Activated CD8-positive, alpha-beta memory T cell treated with anti-CD3 and anti-CD28 coated beads, Interleukin-2, amount 10 ng/mL, durations not matched to agents 7 days and 5 days (primary cell): ENCODE measurements at regions not wholly inside any gene's neighbourhood (a gene's known extent, or its start where the extent isn't known, plus 50 kb on each side); places are given as distances from the start of the nearest gene placed in this dataset.
"Not testable (repeated sequence)": the region's sequence is repeated elsewhere in the genome, so short reads cannot be mapped to it uniquely, and the experiment has no call there.

Source experiments
- ATAC-seq: fragments of 150-1000 bp; cut with Tn5 transposase; one replicate; pipeline ENCODE4 v1.10.0; 2021; ENCODE audit warnings: moderate library complexity
- CTCF ChIA-PET: fragments of 350-600 bp; sonication (Branson Sonifier 250); formaldehyde crosslinking; loops from one replicate; lab custom pipeline; 2021; ENCODE audit warnings: antibody characterized with exemption; lab: Charles Lee
- DNase-seq: peaks from one replicate; pipeline ENCODE4 v3.0.0-alpha.2; 2020
- H3K27ac Mint-ChIP-seq: one replicate; pipeline ENCODE4 v1.8.0; 2021; ENCODE audit warnings: mild to moderate bottlenecking, mixed read lengths
- H3K27me3 Mint-ChIP-seq: one replicate; pipeline ENCODE4 v1.8.0; 2021; ENCODE audit warnings: mixed read lengths
- H3K36me3 Mint-ChIP-seq: one replicate; pipeline ENCODE4 v1.8.0; 2021; ENCODE audit warnings: mild to moderate bottlenecking, mixed read lengths
- H3K4me1 Mint-ChIP-seq: one replicate; pipeline ENCODE4 v1.8.0; 2021; ENCODE audit warnings: mixed read lengths
- H3K4me3 Mint-ChIP-seq: one replicate; pipeline ENCODE4 v1.8.0; 2021; ENCODE audit warnings: mild to moderate bottlenecking, moderate library complexity, mixed read lengths
- H3K9me3 Mint-ChIP-seq: one replicate; pipeline ENCODE4 v1.8.0; 2022; ENCODE audit warnings: low read depth, mixed read lengths

DNA sequence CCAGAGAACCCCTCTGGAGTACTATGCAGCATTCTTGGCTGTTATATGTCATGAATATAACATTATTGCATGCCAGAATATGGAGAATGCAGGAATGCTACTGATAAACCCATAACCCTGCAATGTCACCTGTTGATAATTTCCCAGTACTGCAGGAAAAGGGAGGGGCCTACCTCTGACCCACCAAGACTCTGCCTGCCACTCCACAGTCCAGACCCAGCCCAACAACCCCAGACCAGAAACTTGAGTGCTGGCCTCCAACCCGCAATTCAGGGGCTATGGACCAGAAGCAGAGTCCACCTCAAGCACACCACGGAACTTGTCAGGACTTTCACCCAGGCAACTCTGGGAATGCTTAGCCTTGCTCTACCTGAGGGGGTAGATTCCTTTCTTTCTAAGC lies 92.9 kb upstream of the WDR44 start:
- no peak overlapping the region for H3K27ac Mint-ChIP-seq
- H3K36me3 Mint-ChIP-seq: no peaks in the 10 kb centered on the region
- ATAC-seq (no peak), DNase-seq (no peak)
- H3K4me3 Mint-ChIP-seq: no peak overlapping the region
- no peaks in the 10 kb centered on the region for H3K27me3 Mint-ChIP-seq
- H3K4me1 Mint-ChIP-seq: no peaks in the 10 kb centered on the region
- no peaks in the 10 kb centered on the region for H3K9me3 Mint-ChIP-seq
- CTCF ChIA-PET: no interaction called here

- ATAC-seq (no peak), DNase-seq (peak; percentile 50)
- no peaks in the 10 kb centered on the region for H3K9me3 Mint-ChIP-seq
- CTCF ChIA-PET: interaction anchor here (0.9 kb wide), 1 partner anchor 569 kb away, joined by 3 read pairs; no protein-coding TSS in a partner anchor
- peaks cover 4% of the 10 kb centered on the region for H3K4me1 Mint-ChIP-seq
- H3K27ac Mint-ChIP-seq: no peak overlapping the region
- H3K27me3 Mint-ChIP-seq: peaks cover 4% of the 10 kb centered on the region
- no peaks in the 10 kb centered on the region for H3K36me3 Mint-ChIP-seq
- H3K4me3 Mint-ChIP-seq: no peak overlapping the region
Observed at GRCh38 chrX:118254611-118255010, 91.3 kb upstream of the WDR44 start.

DNA sequence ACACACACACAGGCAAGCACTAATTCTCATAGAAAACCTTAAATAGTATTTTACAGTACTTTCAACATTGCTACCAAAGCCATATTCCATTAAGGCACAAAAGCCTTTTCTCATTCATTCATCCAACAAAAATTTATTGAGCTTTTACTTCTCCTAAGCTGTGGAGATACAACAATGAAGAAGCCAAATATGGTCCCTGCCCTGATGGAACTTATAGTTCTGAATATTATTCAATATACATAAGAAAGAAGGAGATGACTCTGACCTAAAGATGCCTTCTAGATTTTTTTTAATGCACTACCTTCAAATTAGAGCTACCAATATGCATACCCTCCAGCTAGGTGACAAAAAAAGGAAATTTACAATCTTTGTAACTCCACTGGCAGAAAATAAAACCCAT lies 90.0 kb upstream of the WDR44 start:
- no peak for ATAC-seq
- DNase-seq: no peak
- Mint-ChIP-seq H3K4me3 (no peak overlapping the region), H3K36me3 (no peaks in the 10 kb centered on the region), H3K27me3 (peaks cover 4% of the 10 kb centered on the region), H3K27ac (no peak overlapping the region), H3K9me3 (no peaks in the 10 kb centered on the region), H3K4me1 (peaks cover 5% of the 10 kb centered on the region)
- CTCF ChIA-PET: interaction anchor here (0.6 kb wide), 1 partner anchor 14 kb away, joined by 3 read pairs; no protein-coding TSS in a partner anchor

DNA sequence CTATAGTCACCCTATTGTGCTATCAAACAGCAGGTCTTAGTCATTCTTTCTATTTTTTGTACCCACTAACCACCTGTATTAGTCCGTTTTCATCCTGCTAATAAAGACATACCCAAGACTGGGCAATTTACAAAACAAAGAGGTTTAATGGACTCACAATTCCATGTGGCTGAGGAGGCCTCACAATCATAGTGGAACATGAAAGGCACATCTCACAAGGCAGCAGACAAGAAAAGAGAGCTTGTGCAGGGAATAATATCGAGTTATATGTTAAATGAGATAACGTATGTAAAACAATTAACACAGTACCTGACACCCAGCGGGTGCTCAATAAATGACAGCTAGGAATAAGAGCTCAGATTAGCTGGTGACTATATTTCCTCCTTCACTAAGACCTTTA lies 88.1 kb upstream of the WDR44 start:
- CTCF ChIA-PET: no interaction called here
- no peak overlapping the region for H3K27ac Mint-ChIP-seq
- H3K36me3 Mint-ChIP-seq: no peaks in the 10 kb centered on the region
- DNase-seq (no peak), ATAC-seq (no peak)
- no peak overlapping the region for H3K4me3 Mint-ChIP-seq
- H3K9me3 Mint-ChIP-seq: no peaks in the 10 kb centered on the region
- peaks cover 5% of the 10 kb centered on the region for H3K27me3 Mint-ChIP-seq
- H3K4me1 Mint-ChIP-seq: peaks cover 5% of the 10 kb centered on the region

DNA sequence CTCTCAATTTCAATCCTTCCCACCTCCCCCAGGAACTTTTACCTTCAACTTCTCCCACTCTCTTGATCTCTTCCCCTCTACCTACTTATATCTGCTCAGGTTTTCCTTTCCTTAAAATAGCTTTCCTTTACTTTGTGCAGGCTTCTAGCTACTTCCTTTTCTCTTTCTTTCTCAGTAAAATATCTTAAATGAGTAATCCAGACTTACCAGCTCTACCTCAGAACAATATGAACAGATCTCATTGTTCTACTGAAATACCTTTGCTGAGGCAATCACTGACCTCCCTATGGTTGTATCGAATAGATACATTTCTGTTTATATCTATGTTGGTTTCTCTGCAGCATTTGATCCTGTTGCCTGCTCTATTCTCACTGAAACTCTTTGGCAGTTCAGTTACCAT lies 86.7 kb upstream of the WDR44 start:
- ATAC-seq (no peak), DNase-seq (no peak)
- H3K27me3 Mint-ChIP-seq: peaks cover 5% of the 10 kb centered on the region
- H3K9me3 Mint-ChIP-seq: no peaks in the 10 kb centered on the region
- no peaks in the 10 kb centered on the region for H3K36me3 Mint-ChIP-seq
- H3K27ac Mint-ChIP-seq: no peak overlapping the region
- no peak overlapping the region for H3K4me3 Mint-ChIP-seq
- peaks cover 5% of the 10 kb centered on the region for H3K4me1 Mint-ChIP-seq
- CTCF ChIA-PET: no interaction called here

DNA sequence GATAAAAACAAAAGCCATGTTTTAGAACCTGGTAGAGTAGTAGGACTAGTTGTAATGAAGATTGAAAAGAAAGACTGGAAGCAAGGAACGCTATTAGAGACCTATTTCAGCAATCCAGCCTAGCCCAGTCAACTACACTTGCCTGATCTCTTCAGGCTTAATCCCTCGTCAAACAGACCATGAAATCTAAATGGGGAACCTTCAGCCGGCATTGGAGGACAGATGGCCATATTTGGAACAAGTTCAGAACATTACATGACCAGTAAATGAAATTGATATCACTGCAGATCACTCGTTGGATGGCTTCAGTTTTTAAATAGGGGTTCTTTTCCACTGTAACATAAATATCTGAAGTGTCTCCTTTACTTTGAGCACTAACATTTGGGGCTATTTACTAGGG lies 84.8 kb upstream of the WDR44 start:
- DNase-seq (no peak), ATAC-seq (no peak)
- H3K4me1 Mint-ChIP-seq: peaks cover 5% of the 10 kb centered on the region
- peaks cover 5% of the 10 kb centered on the region for H3K27me3 Mint-ChIP-seq
- H3K9me3 Mint-ChIP-seq: no peaks in the 10 kb centered on the region
- no peaks in the 10 kb centered on the region for H3K36me3 Mint-ChIP-seq
- no peak overlapping the region for H3K4me3 Mint-ChIP-seq
- CTCF ChIA-PET: no interaction called here
- H3K27ac Mint-ChIP-seq: no peak overlapping the region

- DNase-seq (no peak), ATAC-seq (no peak)
- H3K27ac Mint-ChIP-seq: no peak overlapping the region
- H3K9me3 Mint-ChIP-seq: no peaks in the 10 kb centered on the region
- no peak overlapping the region for H3K4me3 Mint-ChIP-seq
- CTCF ChIA-PET: no interaction called here
- no peaks in the 10 kb centered on the region for H3K27me3 Mint-ChIP-seq
- H3K4me1 Mint-ChIP-seq: no peaks in the 10 kb centered on the region
- H3K36me3 Mint-ChIP-seq: no peaks in the 10 kb centered on the region
Observed at GRCh38 chrX:118271775-118272174, 74.1 kb upstream of the WDR44 start.

DNA sequence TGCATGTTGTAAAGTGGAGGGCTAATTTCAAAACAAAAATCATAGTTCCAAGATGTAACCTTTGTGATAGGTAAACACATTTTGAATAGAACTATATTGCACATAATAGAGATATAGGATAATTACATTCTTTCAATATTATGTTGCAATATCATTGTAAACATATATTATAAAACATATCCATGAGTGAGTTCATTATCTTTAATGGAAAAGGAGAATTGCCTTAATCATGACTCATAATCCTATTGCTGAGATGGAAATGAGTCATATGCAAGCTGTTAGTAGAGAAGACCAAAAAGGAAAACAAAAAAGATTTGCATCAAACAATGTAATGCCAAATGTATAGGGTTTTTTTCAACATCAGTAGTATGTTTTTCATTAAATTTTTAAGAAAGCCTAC lies 73.7 kb upstream of the WDR44 start:
- H3K36me3 Mint-ChIP-seq: no peaks in the 10 kb centered on the region
- DNase-seq (no peak), ATAC-seq (no peak)
- H3K9me3 Mint-ChIP-seq: no peaks in the 10 kb centered on the region
- H3K27me3 Mint-ChIP-seq: no peaks in the 10 kb centered on the region
- CTCF ChIA-PET: no interaction called here
- H3K27ac Mint-ChIP-seq: no peak overlapping the region
- H3K4me1 Mint-ChIP-seq: no peaks in the 10 kb centered on the region
- H3K4me3 Mint-ChIP-seq: no peak overlapping the region

DNA sequence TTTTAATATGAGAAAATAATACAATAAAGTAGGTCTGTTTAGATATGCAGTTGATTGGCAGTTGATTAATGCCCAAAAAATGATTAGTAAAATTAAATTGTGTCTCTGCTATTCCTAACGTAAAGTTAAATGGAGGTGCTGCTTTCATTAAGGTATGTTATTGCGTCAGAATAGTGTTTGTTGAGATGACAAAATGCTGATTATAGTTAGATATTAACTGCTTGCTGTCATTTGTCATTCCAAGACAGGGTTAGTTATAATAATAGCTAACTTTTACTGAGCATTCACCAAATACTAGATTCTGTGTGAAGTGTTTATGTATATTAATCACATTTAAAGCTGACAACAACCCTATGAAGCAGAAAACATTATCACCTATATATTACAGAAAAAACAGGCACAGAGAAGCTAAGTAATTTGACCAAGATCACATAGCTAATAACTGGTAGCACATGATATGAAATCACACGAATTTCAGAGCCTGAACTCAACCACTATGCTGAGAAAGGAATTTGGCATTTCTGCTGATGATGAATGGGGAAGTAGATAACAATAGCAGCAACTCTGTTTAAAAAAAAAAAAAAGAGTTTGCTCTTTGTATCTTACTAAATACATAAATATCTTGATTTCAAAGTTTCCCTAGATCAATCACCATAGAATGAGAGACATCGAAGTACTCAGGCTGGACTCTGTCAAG lies 59.7 kb upstream of the WDR44 start:
- CTCF ChIA-PET: no interaction called here
- no peaks in the 10 kb centered on the region for H3K4me1 Mint-ChIP-seq
- no peaks in the 10 kb centered on the region for H3K36me3 Mint-ChIP-seq
- ATAC-seq: no peak
- no peaks in the 10 kb centered on the region for H3K27me3 Mint-ChIP-seq
- H3K9me3 Mint-ChIP-seq: no peaks in the 10 kb centered on the region
- no peak for DNase-seq
- no peak overlapping the region for H3K27ac Mint-ChIP-seq
- H3K4me3 Mint-ChIP-seq: no peak overlapping the region

GRCh38 chrX:118295818-118296217 lies 50.1 kb upstream of the WDR44 start:
- H3K27ac Mint-ChIP-seq, H3K9me3 Mint-ChIP-seq, H3K4me1 Mint-ChIP-seq, CTCF ChIA-PET, ATAC-seq, DNase-seq, H3K4me3 Mint-ChIP-seq, H3K27me3 Mint-ChIP-seq, H3K36me3 Mint-ChIP-seq: not testable (repeated sequence)
